ENCODE measurements at regions not wholly inside any gene's neighbourhood (a gene's known extent, or its start where the extent isn't known, plus 50 kb on each side); places are given as distances from the start of the nearest gene placed in this dataset.

DNA sequence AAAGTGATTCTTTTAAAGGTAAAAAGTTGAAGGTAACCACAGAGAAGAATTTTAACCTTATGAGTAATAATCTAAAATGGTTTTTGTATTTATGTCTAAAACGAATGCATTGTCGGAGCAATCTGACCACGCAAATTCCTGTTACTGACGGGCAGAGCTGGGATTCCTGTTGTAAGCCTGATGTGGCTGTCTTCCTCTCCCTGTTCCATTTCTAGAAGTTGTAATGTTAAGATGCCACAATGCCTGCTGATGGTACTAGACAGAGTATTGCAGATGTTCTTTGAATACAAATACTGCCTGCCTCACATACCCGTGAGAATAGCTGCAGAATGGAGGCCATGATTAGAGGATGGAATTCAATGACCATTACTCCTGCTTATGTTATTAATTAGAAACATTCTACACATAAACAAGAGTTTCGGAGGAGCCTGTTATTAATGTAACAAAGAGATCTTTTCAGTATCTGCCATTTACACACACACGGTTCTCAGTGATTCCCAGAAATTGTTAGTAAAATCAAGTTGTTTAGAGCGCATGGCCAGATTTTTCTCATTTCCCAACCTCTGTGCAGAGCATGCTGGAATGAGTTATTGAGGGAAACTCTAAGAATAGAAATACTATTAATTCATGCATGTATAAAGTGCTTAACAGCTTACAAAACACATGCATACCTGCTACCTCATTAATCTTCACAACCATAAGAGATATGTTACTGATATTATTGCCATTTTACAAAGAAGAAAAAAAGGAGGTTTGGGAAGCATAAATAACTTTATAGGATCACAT lies 196.8 kb downstream of the PTN start:
- H3K27me3 ChIP-seq (replicated peaks; ENCODE audit: control insufficient read depth, insufficient read depth, low read length), result no peaks in the 10 kb centered on the region
- no peak overlapping the region for H3K9ac ChIP-seq (ENCODE audit: low read length)
- peaks cover 12% of the 10 kb centered on the region for H3K4me1 ChIP-seq (ENCODE audit: control insufficient read depth, insufficient read depth, low read length)
- no peaks in the 10 kb centered on the region for H3K9me3 ChIP-seq (ENCODE audit: control insufficient read depth, low read length)
- H3K4me3 ChIP-seq (ENCODE audit: low read length), result no peak overlapping the region
- no peaks in the 10 kb centered on the region for H3K36me3 ChIP-seq (ENCODE audit: control insufficient read depth, insufficient read depth, low read length, severe bottlenecking)
- peak; percentile 70 for DNase-seq (ENCODE audit: low read depth)

DNA sequence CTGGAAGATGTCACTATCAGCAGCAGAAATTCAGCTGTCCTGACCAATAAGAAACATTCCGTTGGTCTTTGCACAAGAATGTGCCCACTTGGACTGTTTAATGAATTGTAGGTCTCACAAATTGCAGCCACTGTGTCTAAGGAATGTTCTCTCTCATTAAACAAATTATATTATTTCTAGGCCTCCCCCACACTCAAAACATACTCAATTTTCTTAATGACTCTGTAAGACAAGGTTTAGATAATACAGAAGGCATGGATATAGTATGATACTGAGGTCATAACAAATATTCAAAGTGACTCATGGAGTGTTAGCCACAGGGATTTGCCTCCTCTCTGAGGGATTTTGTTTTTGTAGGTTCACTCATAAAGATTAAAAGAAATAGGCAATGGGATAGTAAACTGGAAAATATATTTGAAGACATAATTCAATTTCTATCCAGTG lies 197.5 kb downstream of the PTN start:
- no peak overlapping the region for H3K9ac ChIP-seq (ENCODE audit: low read length)
- H3K9me3 ChIP-seq (ENCODE audit: control insufficient read depth, low read length), result no peaks in the 10 kb centered on the region
- H3K4me1 ChIP-seq (ENCODE audit: control insufficient read depth, insufficient read depth, low read length), result peaks cover 12% of the 10 kb centered on the region
- H3K27me3 ChIP-seq (replicated peaks; ENCODE audit: control insufficient read depth, insufficient read depth, low read length), result no peaks in the 10 kb centered on the region
- H3K4me3 ChIP-seq (ENCODE audit: low read length), result no peak overlapping the region
- DNase-seq (ENCODE audit: low read depth), result peak; percentile 73
- H3K36me3 ChIP-seq (ENCODE audit: control insufficient read depth, insufficient read depth, low read length, severe bottlenecking), result no peaks in the 10 kb centered on the region

- H3K9ac ChIP-seq (ENCODE audit: low read length), result no peak overlapping the region
- no peaks in the 10 kb centered on the region for H3K27me3 ChIP-seq (replicated peaks; ENCODE audit: control insufficient read depth, insufficient read depth, low read length)
- peaks cover 12% of the 10 kb centered on the region for H3K4me1 ChIP-seq (ENCODE audit: control insufficient read depth, insufficient read depth, low read length)
- no peaks in the 10 kb centered on the region for H3K36me3 ChIP-seq (ENCODE audit: control insufficient read depth, insufficient read depth, low read length, severe bottlenecking)
- no peak overlapping the region for H3K4me3 ChIP-seq (ENCODE audit: low read length)
- no peak for DNase-seq (ENCODE audit: low read depth)
- no peaks in the 10 kb centered on the region for H3K9me3 ChIP-seq (ENCODE audit: control insufficient read depth, low read length)
These were observed 201.2 kb downstream of the PTN start for GRCh38 chr7:137142376-137142775.

DNA sequence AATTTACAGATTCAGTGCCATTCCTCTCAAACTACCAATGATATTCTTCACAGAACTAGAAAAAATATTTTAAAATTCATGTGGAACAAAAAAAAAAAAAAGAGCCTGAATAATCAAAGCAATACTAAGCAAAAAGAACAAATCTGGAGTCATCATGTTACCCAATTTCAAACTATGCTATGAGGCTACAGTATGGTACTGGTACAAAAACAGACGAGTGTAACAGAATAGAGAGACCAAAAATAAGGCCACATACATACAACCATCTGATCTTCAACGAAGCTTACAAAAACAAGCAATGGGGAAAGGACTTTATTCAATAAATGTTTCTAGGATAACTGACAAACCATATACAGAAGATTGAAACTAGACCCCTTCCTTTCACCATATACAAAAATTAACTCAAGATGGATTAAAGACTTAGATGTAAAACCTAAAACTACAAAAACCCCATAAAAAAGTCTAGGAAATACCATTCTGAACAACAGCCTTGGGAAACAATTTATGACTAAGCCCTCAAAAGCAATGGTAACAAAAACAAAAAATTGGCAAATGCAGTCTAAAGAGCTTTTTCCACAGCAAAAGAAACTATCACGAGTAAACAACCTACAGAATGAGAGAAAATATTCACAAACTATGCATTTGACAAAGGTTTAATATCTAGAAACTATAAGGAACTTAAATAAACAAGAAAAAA lies 207.7 kb downstream of the PTN start:
- peaks cover 19% of the 10 kb centered on the region for H3K4me1 ChIP-seq (ENCODE audit: control insufficient read depth, insufficient read depth, low read length)
- H3K9me3 ChIP-seq (ENCODE audit: control insufficient read depth, low read length), result no peaks in the 10 kb centered on the region
- H3K36me3 ChIP-seq (ENCODE audit: control insufficient read depth, insufficient read depth, low read length, severe bottlenecking), result no peaks in the 10 kb centered on the region
- no peaks in the 10 kb centered on the region for H3K27me3 ChIP-seq (replicated peaks; ENCODE audit: control insufficient read depth, insufficient read depth, low read length)
- no peak overlapping the region for H3K4me3 ChIP-seq (ENCODE audit: low read length)
- DNase-seq (ENCODE audit: low read depth), result peak; percentile 83
- H3K9ac ChIP-seq (ENCODE audit: low read length), result no peak overlapping the region

GRCh38 chr7:137130751-137131158 lies 212.8 kb downstream of the PTN start:
- H3K4me1 ChIP-seq (ENCODE audit: control insufficient read depth, insufficient read depth, low read length), result peaks cover 22% of the 10 kb centered on the region
- peak; percentile 26 for DNase-seq (ENCODE audit: low read depth)
- no peaks in the 10 kb centered on the region for H3K9me3 ChIP-seq (ENCODE audit: control insufficient read depth, low read length)
- no peaks in the 10 kb centered on the region for H3K27me3 ChIP-seq (replicated peaks; ENCODE audit: control insufficient read depth, insufficient read depth, low read length)
- no peak overlapping the region for H3K4me3 ChIP-seq (ENCODE audit: low read length)
- H3K9ac ChIP-seq (ENCODE audit: low read length), result no peak overlapping the region
- H3K36me3 ChIP-seq (ENCODE audit: control insufficient read depth, insufficient read depth, low read length, severe bottlenecking), result no peaks in the 10 kb centered on the region

- Histone ChIP-seq H3K4me1 (ENCODE audit: control insufficient read depth, insufficient read depth, low read length) (peaks cover 6% of the 10 kb centered on the region), H3K4me3 (ENCODE audit: low read length) (no peak overlapping the region), H3K9ac (ENCODE audit: low read length) (no peak overlapping the region), H3K36me3 (ENCODE audit: control insufficient read depth, insufficient read depth, low read length, severe bottlenecking) (no peaks in the 10 kb centered on the region), H3K9me3 (ENCODE audit: control insufficient read depth, low read length) (no peaks in the 10 kb centered on the region), H3K27me3 (replicated peaks; ENCODE audit: control insufficient read depth, insufficient read depth, low read length) (no peaks in the 10 kb centered on the region)
- no peak for DNase-seq (ENCODE audit: low read depth)
These were observed 214.5 kb downstream of the PTN start for GRCh38 chr7:137129025-137129424.

- Histone ChIP-seq H3K9me3 (ENCODE audit: control insufficient read depth, low read length) (no peaks in the 10 kb centered on the region), H3K9ac (ENCODE audit: low read length) (no peak overlapping the region), H3K27me3 (replicated peaks; ENCODE audit: control insufficient read depth, insufficient read depth, low read length) (no peaks in the 10 kb centered on the region), H3K4me1 (ENCODE audit: control insufficient read depth, insufficient read depth, low read length) (peaks cover 6% of the 10 kb centered on the region), H3K4me3 (ENCODE audit: low read length) (no peak overlapping the region), H3K36me3 (ENCODE audit: control insufficient read depth, insufficient read depth, low read length, severe bottlenecking) (no peaks in the 10 kb centered on the region)
- no peak for DNase-seq (ENCODE audit: low read depth)
These were observed 215.7 kb downstream of the PTN start for GRCh38 chr7:137127806-137128205.

- H3K4me3 ChIP-seq (ENCODE audit: low read length), result no peak overlapping the region
- H3K36me3 ChIP-seq (ENCODE audit: control insufficient read depth, insufficient read depth, low read length, severe bottlenecking), result no peaks in the 10 kb centered on the region
- DNase-seq (ENCODE audit: low read depth), result no peak
- peaks cover 6% of the 10 kb centered on the region for H3K4me1 ChIP-seq (ENCODE audit: control insufficient read depth, insufficient read depth, low read length)
- no peaks in the 10 kb centered on the region for H3K9me3 ChIP-seq (ENCODE audit: control insufficient read depth, low read length)
- no peak overlapping the region for H3K9ac ChIP-seq (ENCODE audit: low read length)
- H3K27me3 ChIP-seq (replicated peaks; ENCODE audit: control insufficient read depth, insufficient read depth, low read length), result no peaks in the 10 kb centered on the region
These were observed 216.5 kb downstream of the PTN start for GRCh38 chr7:137127058-137127457.

- no peaks in the 10 kb centered on the region for H3K27me3 ChIP-seq (replicated peaks; ENCODE audit: control insufficient read depth, insufficient read depth, low read length)
- no peak overlapping the region for H3K9ac ChIP-seq (ENCODE audit: low read length)
- DNase-seq (ENCODE audit: low read depth), result no peak
- no peak overlapping the region for H3K4me3 ChIP-seq (ENCODE audit: low read length)
- peaks cover 6% of the 10 kb centered on the region for H3K4me1 ChIP-seq (ENCODE audit: control insufficient read depth, insufficient read depth, low read length)
- H3K9me3 ChIP-seq (ENCODE audit: control insufficient read depth, low read length), result no peaks in the 10 kb centered on the region
- H3K36me3 ChIP-seq (ENCODE audit: control insufficient read depth, insufficient read depth, low read length, severe bottlenecking), result no peaks in the 10 kb centered on the region
These were observed 221.4 kb downstream of the PTN start for GRCh38 chr7:137122145-137122544.

GRCh38 chr7:137120690-137121089 lies 222.8 kb downstream of the PTN start:
- H3K9me3 ChIP-seq (ENCODE audit: control insufficient read depth, low read length), result no peaks in the 10 kb centered on the region
- peaks cover 6% of the 10 kb centered on the region for H3K4me1 ChIP-seq (ENCODE audit: control insufficient read depth, insufficient read depth, low read length)
- DNase-seq (ENCODE audit: low read depth), result peak; percentile 26
- no peak overlapping the region for H3K9ac ChIP-seq (ENCODE audit: low read length)
- no peak overlapping the region for H3K4me3 ChIP-seq (ENCODE audit: low read length)
- no peaks in the 10 kb centered on the region for H3K27me3 ChIP-seq (replicated peaks; ENCODE audit: control insufficient read depth, insufficient read depth, low read length)
- H3K36me3 ChIP-seq (ENCODE audit: control insufficient read depth, insufficient read depth, low read length, severe bottlenecking), result no peaks in the 10 kb centered on the region

- peak; percentile 79 for DNase-seq (ENCODE audit: low read depth)
- H3K4me3 ChIP-seq (ENCODE audit: low read length), result peak overlapping the region; percentile 40
- H3K9ac ChIP-seq (ENCODE audit: low read length), result peak overlapping the region; percentile 1
- no peaks in the 10 kb centered on the region for H3K9me3 ChIP-seq (ENCODE audit: control insufficient read depth, low read length)
- peaks cover 16% of the 10 kb centered on the region for H3K4me1 ChIP-seq (ENCODE audit: control insufficient read depth, insufficient read depth, low read length)
- no peaks in the 10 kb centered on the region for H3K27me3 ChIP-seq (replicated peaks; ENCODE audit: control insufficient read depth, insufficient read depth, low read length)
- no peaks in the 10 kb centered on the region for H3K36me3 ChIP-seq (ENCODE audit: control insufficient read depth, insufficient read depth, low read length, severe bottlenecking)
These were observed 233.0 kb downstream of the PTN start for GRCh38 chr7:137110535-137110934.

Measured in adipocyte (in vitro differentiated cells).